ENCODE measurements at regions not wholly inside any gene's neighbourhood (a gene's known extent, or its start where the extent isn't known, plus 50 kb on each side); places are given as distances from the start of the nearest gene placed in this dataset.

GRCh38 chr9:135002802-135003201 is 84.7 kb upstream of the OLFM1 start:
- TF ChIP-seq, protein P1, sequence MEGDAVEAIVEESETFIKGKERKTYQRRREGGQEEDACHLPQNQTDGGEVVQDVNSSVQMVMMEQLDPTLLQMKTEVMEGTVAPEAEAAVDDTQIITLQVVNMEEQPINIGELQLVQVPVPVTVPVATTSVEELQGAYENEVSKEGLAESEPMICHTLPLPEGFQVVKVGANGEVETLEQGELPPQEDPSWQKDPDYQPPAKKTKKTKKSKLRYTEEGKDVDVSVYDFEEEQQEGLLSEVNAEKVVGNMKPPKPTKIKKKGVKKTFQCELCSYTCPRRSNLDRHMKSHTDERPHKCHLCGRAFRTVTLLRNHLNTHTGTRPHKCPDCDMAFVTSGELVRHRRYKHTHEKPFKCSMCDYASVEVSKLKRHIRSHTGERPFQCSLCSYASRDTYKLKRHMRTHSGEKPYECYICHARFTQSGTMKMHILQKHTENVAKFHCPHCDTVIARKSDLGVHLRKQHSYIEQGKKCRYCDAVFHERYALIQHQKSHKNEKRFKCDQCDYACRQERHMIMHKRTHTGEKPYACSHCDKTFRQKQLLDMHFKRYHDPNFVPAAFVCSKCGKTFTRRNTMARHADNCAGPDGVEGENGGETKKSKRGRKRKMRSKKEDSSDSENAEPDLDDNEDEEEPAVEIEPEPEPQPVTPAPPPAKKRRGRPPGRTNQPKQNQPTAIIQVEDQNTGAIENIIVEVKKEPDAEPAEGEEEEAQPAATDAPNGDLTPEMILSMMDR (IDR thresholded peaks at IDR 0.05; ENCODE audit: insufficient read depth, low read length, poor library complexity, severe bottlenecking): no peak
- TF ChIP-seq EZH2phosphoT487 (conservative IDR thresholded peaks at IDR 0.05; ENCODE audit: low read length): no peak

Data from SU-DHL-6 (cell line).